Lower leg skin (tissue), 4 donors: ENCODE measurements at regions not wholly inside any gene's neighbourhood (a gene's known extent, or its start where the extent isn't known, plus 50 kb on each side); places are given as distances from the start of the nearest gene placed in this dataset.

Experiments
- DNase-seq, 2 donors: peaks; one replicate each; pipeline ENCODE4 v3.0.0-alpha.2; 2019; ENCODE audit warnings: low spot score in 2 of 2
- H3K4me3 ChIP-seq: fragments of 200-600 bp; sonication (generic); 2 replicates; pipeline ENCODE4 v1.5.1; 2017; ENCODE audit warnings: mild to moderate bottlenecking, low read depth; ENCODE audit not compliant: poor library complexity, severe bottlenecking
- POLR2A ChIP-seq, 2 donors: fragments of 450-650 bp; IDR thresholded peaks; one replicate each; pipeline ENCODE4 v1.6.1; 2016 to 2017; ENCODE audit warnings: antibody characterized with exemption in 2 of 2, mild to moderate bottlenecking in 1 of 2, moderate library complexity in 1 of 2
- WGBS, 2 donors: methylation state at CpG; one replicate each; pipeline ENCODE4 v1.1.5; 2018; 5-methylcytosine and 5-hydroxymethylcytosine counted together
- intact Hi-C: fragments of 100-400 bp; cut with DNase I; formaldehyde crosslinking; loops from one replicate; pipeline ENCODE4 v1.15.0; 2023; ENCODE audit warnings: low total_unique reads
- TF ChIP-seq, protein P1 (sequence below), 3 donors: fragments of 450-650 bp; IDR thresholded peaks; one replicate each; pipeline ENCODE4 v1.5.1; 2016; ENCODE audit warnings: antibody characterized with exemption in 3 of 3, mild to moderate bottlenecking in 3 of 3, moderate library complexity in 2 of 3

DNA sequence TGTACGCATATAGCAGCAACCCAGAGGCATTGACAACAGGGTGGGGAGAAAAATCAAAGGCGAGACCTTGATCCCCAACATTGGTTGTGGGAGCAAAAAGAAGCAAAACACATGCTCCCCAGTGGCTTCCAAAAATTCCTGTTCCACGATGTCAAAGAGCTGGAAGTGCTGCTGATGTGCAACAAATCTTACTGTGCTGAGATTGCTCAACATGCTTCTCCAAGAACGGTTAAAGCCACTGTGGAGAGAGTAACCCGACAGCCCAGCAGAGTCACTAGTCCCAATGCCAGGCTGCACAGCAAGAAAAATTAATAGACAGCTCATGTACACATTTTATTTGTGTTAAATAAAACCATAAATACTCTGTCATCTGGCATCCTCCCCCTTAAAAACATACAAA is 179.9 kb upstream of the PFN2 start:
- intact Hi-C loops, result no loop called here
- no peak for DNase-seq

DNA sequence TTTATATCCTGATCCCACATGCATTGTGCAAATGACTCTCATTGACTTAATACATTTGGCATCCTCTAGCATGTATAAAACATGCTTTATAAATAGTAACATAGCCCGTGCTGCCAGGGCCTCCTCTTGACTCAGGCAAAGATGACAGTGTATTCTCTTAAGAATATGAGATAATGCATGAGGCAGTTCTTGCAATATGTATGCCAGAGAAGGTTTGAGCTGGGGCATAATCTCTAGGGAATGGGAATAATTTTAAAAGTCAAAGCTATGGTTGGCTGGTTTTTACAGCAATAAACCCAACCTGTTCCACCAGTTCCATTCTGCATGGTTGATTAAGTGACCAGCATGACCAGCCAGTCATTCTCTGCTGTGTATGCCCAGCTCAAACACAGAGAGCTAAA is 179.0 kb upstream of the PFN2 start:
- 0 to 10% methylated on average over 1 of the region's 1 CpG for WGBS, 2 donors
- no peak for DNase-seq
- no peak overlapping the region for H3K4me3 ChIP-seq
- intact Hi-C loops, result no loop called here
- TF ChIP-seq, protein P1, sequence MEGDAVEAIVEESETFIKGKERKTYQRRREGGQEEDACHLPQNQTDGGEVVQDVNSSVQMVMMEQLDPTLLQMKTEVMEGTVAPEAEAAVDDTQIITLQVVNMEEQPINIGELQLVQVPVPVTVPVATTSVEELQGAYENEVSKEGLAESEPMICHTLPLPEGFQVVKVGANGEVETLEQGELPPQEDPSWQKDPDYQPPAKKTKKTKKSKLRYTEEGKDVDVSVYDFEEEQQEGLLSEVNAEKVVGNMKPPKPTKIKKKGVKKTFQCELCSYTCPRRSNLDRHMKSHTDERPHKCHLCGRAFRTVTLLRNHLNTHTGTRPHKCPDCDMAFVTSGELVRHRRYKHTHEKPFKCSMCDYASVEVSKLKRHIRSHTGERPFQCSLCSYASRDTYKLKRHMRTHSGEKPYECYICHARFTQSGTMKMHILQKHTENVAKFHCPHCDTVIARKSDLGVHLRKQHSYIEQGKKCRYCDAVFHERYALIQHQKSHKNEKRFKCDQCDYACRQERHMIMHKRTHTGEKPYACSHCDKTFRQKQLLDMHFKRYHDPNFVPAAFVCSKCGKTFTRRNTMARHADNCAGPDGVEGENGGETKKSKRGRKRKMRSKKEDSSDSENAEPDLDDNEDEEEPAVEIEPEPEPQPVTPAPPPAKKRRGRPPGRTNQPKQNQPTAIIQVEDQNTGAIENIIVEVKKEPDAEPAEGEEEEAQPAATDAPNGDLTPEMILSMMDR (IDR thresholded peaks at IDR 0.05), result no peak
- TF ChIP-seq POLR2A (IDR thresholded peaks at IDR 0.05), result no peak

More for the DNA sequence above, 179.9 kb upstream of the PFN2 start:
- H3K4me3 ChIP-seq, result no peak overlapping the region
- 68 to 71% methylated on average over 5 of the region's 5 CpGs for WGBS, 2 donors
- TF ChIP-seq, protein P1 (IDR thresholded peaks at IDR 0.05), result no peak
- TF ChIP-seq POLR2A (IDR thresholded peaks at IDR 0.05), result no peak

DNA sequence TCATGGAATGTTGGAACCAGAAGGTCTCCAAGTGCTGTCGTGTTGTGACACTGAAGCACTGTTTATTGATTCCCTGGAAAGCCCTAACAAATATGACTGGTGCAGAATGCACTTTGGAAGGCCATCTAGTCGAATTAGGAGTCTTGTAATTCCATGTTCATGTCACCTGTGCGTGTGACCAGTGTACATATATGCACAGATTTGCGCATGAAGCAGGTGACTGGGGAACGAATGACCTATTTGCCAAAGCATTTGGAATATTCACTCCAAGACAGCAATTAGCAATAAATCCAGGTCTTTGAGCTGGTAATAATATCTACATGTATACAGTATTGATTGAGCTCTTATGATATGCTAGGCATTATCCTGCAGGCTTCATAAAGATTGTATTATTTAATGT is 177.5 kb upstream of the PFN2 start:
- intact Hi-C loops, result no loop called here
- TF ChIP-seq POLR2A (IDR thresholded peaks at IDR 0.05), result no peak
- TF ChIP-seq, protein P1 (IDR thresholded peaks at IDR 0.05), result no peak

DNA sequence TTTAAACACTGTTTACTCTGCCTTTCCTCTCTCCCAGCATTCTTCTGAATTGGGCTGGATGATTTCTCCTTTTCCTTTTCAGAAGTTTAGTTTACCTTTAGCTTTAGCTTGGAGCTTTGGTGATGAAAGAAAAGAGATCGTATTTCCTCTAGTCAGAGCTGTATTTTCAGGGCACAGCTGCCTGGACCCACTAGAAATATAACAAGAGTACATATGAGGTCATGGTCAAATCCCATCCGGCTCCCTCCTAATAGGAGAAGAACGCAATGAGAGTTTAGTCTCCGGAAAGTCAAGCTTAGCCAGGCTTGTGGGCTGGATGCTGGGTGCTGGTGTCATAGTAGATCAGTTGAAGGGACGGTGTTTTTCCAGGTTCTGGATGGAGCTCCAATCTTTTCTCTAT is 177.1 kb upstream of the PFN2 start:
- no peak overlapping the region for H3K4me3 ChIP-seq
- 65 to 70% methylated on average over 5 of the region's 5 CpGs for WGBS, 2 donors
- DNase-seq, result no peak
- intact Hi-C loops, result no loop called here
- TF ChIP-seq POLR2A (IDR thresholded peaks at IDR 0.05), result no peak
- TF ChIP-seq, protein P1 (IDR thresholded peaks at IDR 0.05), result no peak

More for the DNA sequence above, 177.5 kb upstream of the PFN2 start:
- no peak for DNase-seq
- no peak overlapping the region for H3K4me3 ChIP-seq
- 70 to 75% methylated on average over 5 of the region's 5 CpGs for WGBS, 2 donors

DNA sequence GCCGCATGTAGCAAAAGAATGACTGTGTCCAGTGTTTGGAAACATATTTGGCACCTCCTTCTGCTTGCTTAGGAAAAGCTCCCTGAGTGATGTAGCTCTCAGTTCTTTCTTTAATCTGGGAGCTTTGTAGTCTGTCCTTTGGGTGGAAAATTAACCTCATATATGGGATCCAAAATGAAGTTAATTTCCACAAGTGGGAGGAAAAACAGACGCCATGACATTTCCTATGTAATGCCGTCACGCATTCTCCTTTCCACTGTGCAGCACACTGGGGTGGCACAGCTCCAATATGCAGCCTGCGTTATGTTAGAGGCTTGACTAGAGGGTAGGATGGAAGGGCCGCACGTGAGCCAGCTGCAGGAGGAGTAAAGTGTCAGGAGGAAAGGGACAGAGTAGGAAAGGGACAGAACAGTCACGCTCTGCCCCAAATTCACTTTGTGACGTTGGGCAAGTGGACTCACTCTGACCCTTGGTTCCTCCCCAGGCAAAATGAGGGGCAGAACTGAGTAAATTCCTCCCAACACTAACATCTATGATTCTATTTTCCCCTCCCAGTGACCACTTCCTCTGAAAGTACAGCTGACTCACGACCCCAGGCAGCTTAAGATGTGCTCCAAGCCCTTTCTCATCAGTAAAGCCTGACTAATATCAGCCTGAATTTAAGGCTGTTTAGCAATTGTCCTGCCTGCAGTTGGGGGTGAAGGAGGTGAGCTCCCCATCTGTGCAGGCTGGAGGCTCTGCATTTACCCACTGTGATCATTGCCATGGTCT is 176.5 kb upstream of the PFN2 start:
- no peak for TF ChIP-seq POLR2A (IDR thresholded peaks at IDR 0.05)
- TF ChIP-seq, protein P1 (IDR thresholded peaks at IDR 0.05), result no peak
- no peak for DNase-seq
- intact Hi-C loops, result no loop called here
- 69 to 81% methylated on average over 10 of the region's 10 CpGs for WGBS, 2 donors
- no peak overlapping the region for H3K4me3 ChIP-seq

DNA sequence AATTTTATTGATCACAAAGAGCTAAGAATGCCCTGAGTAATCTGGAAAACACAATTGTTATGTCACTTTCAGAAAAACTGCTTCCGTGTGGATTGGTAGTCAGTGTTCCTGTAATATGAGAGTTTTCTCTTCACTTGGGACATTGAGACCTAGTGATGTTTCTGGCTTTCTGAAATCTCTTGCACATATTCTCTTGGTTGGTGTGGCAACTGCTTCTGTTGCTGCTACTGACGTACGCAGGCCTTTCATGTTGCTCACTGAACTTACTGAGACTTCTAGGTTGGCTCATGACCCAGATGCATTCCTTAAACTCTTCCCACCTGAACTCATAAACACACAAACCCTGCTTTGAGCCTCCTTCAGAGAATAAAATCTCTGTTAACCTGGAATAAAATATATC is 175.0 kb upstream of the PFN2 start:
- no peak overlapping the region for H3K4me3 ChIP-seq
- intact Hi-C loops, result no loop called here
- 88 to 97% methylated on average over 3 of the region's 3 CpGs for WGBS, 2 donors
- DNase-seq, result no peak
- TF ChIP-seq, protein P1 (IDR thresholded peaks at IDR 0.05), result no peak
- TF ChIP-seq POLR2A (IDR thresholded peaks at IDR 0.05), result no peak
